ENCODE measurements at regions not wholly inside any gene's neighbourhood (a gene's known extent, or its start where the extent isn't known, plus 50 kb on each side); places are given as distances from the start of the nearest gene placed in this dataset.

GRCh38 chr20:20933142-20933958, 172.8 kb downstream of the LINC00237 start:
- no peak for DNase-seq

DNA sequence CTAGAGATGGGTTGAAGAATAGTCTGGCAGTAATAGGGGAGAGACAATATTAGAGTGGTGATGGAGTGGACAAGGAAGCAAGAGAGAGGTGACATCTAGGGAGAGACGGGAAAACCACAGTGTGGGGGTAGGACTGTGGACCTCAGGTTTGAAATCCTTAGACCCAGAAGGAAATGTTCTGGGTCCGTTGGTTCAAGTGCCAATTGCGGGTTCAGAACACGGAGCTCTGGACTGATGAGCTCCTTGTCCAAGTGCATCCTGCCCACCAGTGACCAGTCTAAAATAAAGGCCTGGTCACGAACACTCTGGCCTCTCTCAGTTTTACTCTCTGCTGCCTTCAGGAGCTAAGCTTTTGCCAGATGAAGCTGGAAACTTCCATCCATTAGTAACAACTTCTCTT, 174.0 kb downstream of the LINC00237 start:
- DNase-seq = no peak

GRCh38 chr20:20931632-20932031, 174.5 kb downstream of the LINC00237 start:
- no peak for DNase-seq

GRCh38 chr20:20931024-20931423, 175.1 kb downstream of the LINC00237 start:
- DNase-seq = no peak

DNA sequence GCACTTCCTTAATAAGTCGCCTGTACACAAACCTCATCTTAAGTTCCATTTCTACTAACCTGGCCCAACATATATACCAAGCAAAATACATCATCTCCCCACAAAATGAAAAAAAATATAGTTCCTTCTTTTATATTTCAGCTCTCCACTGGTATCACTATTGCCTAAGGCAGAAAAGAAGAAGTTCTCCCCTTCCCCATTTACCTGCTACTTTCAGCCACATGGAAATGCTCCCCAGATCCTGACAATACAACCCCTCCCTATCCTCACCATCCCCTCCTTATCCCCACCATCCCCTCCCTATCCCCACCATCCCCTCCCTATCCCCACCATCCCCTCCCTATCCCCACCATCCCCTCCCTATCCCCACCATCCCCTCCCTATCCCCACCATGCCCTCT, 175.7 kb downstream of the LINC00237 start:
- no peak for DNase-seq

DNA sequence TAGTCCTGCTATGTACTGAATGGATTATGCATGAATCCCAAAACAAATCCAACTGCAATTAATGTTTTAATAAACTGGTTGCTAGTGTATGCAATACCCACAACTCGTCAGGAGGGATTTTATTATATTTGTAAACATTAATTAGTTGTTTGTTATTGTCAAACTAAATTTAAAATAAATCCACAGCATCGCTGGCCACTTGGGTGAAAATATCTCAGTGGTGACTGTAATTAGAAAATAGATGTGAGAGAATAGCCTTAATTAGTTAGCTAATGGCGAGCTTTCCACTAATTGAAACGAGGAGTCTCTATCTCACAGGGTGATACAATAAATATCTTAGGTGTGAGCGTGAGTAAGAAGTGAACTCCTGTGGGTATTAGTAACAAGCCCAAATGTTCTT, 176.8 kb downstream of the LINC00237 start:
- DNase-seq = no peak

DNA sequence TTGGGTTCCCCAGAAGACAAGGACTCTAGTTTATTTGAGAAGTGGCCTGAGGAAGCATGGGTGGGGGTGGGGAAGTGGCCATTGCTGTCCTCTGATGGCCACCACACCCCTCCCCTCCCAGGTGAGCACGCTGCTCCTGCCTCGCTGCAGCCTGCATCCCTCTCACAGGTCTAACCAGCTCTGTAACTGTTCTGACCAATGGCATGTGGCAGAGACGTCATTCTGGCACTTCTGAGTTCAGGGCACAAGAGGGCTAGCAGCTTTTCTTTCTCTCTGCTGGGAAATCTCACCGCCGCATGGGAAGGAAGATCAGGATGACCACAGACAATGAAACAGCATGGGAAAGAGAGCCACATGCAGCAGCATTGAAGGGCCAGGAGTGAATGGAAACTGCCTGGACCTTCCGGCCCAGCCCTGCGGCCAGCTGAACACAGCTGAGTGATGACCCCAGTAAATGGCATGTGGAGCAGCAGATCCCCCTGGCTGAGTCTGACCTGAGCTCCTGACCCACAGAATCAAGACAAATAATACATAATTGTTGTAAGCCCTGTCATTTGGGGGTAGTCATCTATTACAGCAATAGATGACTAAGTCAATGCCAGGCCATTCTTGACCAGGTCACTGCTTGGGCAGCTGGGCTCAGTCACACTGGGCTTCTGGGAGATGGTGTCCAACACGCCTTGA, 179.8 kb downstream of the LINC00237 start:
- no peak for DNase-seq

GRCh38 chr20:20920433-20920832, 185.7 kb downstream of the LINC00237 start:
- DNase-seq = no peak

GRCh38 chr20:20915844-20916243, 190.3 kb downstream of the LINC00237 start:
- no peak for DNase-seq

DNA sequence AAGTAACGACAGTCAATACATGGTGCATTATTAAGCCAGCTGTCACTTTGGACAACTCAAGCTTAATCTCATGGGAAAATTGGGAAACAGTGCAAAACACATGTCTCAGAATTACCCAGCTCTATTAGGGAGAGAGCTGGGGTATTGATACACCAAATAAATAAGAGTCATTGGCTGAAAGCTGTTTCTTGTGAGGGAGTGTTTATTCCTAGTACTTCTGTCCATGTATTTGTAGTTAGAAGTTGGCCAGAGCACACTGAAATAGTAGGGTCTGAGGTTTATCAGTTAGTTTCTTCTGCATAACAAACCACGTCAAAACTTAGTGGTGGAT, 192.0 kb upstream of the RALGAPA2 start:
- DNase-seq = no peak

- DNase-seq = no peak
Measured at GRCh38 chr20:20903773-20904500, 191.5 kb upstream of the RALGAPA2 start.

DNA sequence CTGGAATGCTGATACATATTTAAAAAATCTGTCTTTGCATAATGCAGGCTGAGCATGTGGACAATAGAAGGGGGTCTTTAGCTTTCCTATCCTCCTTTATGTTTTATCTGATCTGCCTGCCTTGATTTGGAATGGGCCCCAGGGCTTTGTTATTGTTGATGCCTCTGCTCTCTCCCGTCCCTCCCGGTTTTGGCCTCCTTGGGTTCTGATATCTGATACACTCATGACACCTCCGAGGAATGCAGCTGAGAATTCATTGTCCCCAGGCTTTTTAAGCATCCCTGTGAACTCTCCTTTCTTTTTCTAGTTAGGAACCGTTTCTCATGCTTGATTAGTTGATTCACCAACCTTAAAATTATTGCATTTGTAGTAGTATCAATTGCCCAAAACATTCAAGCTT, 185.5 kb upstream of the RALGAPA2 start:
- no peak for DNase-seq

GRCh38 chr20:20897145-20897544, 184.7 kb upstream of the RALGAPA2 start:
- no peak for DNase-seq

GRCh38 chr20:20896606-20897005, 184.2 kb upstream of the RALGAPA2 start:
- no peak for DNase-seq

- DNase-seq = no peak
Measured at GRCh38 chr20:20895537-20895936, 183.1 kb upstream of the RALGAPA2 start.

GRCh38 chr20:20894753-20895152, 182.3 kb upstream of the RALGAPA2 start:
- DNase-seq = no peak

GRCh38 chr20:20894280-20894679, 181.8 kb upstream of the RALGAPA2 start:
- DNase-seq = no peak

DNA sequence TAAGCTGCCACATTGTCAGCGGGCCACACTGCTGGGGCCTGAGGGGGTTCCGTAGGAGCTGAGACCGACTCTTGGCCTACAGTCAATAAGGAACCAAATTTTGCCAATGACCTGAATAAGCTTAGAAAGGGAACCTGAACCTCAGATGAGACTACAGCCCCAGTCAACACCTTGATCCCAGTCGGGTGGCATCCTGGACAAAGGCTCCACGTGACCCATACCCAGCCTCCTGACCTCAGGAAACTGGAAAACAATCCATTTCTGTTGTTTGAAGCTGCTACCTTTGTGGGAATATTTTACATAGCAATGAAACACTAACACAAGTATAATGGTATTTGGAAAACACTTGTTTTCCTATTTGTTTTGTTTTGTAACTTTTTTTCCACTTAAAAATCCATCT, 179.9 kb upstream of the RALGAPA2 start:
- DNase-seq = no peak

GRCh38 chr20:20890751-20891150, 178.3 kb upstream of the RALGAPA2 start:
- no peak for DNase-seq

DNA sequence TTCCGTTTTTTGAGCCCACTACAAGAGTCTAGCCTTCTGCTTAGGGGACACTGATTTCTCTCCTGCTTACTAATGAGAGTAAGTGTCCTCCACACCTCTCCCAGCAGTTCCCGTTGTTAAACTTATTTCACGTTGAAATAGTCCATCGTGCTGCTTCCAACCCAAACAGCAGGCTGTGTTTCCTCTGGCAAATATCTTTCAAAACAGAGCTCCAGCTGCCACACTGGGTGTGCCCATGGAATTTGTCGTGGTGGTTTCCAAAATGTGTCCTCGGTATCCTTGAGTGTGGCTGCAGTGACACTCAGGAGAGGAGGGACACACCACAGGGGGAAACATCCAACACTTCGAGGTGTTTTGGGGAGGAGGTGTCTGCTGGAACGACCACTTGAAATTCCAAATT, 176.5 kb upstream of the RALGAPA2 start:
- no peak for DNase-seq

DNA sequence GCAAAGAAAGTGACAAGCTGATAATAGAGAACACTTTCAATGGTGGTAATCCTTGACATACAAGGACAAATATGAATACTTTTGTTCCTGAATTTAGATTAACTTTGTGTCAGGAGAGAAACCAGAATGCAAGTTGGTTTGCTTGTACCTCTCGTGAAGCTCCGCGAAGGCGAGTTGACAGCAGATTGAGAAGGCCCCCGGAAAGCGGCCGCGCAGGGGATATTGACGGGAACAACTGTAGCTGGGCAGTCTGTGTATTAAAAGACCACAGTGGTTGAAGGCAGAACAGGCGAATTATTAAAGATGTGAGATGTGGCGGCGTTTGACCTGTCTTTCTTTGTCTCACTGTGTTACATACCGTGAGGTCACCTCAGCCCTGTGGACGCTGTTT, 175.8 kb upstream of the RALGAPA2 start:
- DNase-seq = no peak

DNA sequence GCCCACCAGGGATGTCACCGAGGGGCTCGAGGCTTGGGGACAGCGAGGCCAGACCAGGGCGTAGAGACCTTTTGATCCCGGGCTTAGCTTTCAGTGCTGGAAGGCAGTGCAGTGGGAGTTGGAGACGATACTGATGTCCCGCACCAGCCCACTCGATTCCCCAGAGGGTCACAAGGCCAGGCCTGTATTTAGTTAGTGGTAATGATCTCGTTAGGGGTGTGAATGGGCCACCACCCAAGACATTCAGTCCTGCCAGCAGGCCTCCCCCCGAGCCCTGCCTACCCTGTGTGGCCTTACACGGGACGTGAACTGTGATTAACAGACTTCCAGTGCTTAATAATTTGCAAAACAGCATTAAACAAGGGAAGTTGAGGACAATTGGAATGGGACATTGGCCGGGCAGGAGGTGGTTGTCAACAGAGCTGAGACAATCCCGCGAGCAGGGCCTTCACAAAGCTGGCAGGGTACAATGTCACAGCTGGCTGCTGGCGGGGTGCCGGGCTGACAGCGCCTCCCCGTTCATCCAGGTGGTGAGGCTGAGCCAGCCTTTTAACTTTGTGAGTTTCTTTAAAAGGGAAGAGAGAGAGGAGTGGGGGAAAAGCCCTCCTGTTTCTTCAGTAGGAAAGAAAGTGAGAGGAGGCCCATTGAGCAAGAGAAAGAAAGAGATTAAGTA, 175.3 kb upstream of the RALGAPA2 start:
- DNase-seq = no peak

- no peak for DNase-seq
Measured at GRCh38 chr20:20881808-20882207, 169.4 kb upstream of the RALGAPA2 start.

All from suppressor macrophage treated with lipopolysaccharide for 1 hour (primary cell).